Endothelial cell of umbilical vein (primary cell): ENCODE measurements at regions not wholly inside any gene's neighbourhood (a gene's known extent, or its start where the extent isn't known, plus 50 kb on each side); places are given as distances from the start of the nearest gene placed in this dataset.
"Not testable (repeated sequence)": the region's sequence is repeated elsewhere in the genome, so short reads cannot be mapped to it uniquely, and the experiment has no call there.

ENCODE experiments used
- BruUV-seq: library from RNA; stranded (reverse); fragments of 400-500 nt; replicated peaks from 2 replicates; lab custom pipeline; 2021; lab: Mats Ljungman, UMichigan
- CTCF ChIA-PET: fragments of 300-600, 350-600 bp; sonication (Branson Sonifier 250); formaldehyde crosslinking; loops from one replicate; lab custom pipeline; 2021; ENCODE audit warnings: antibody characterized with exemption, inconsistent platforms; lab: Charles Lee
- POLR2A ChIA-PET: fragments of 300-600, 350-600 bp; sonication (Branson Sonifier 250); formaldehyde crosslinking; loops from one replicate; lab custom pipeline; 2021; ENCODE audit warnings: antibody characterized with exemption, inconsistent platforms; lab: Charles Lee
- DNase-seq: peaks from one replicate; pipeline ENCODE4 v3.0.0-alpha.2; 2011; ENCODE audit warnings: low read depth, low spot score
- FAIRE-seq: peaks from 2 replicates; lab custom pipeline; 2011; peaks lifted over from hg19 to GRCh38; lab: Jason Lieb, UNC
- H2AFZ ChIP-seq: 2 replicates; pipeline ENCODE4 v1.6.0; 2012; ENCODE audit warnings: low read depth, low read length, control low read depth, inconsistent platforms
- H3K27ac ChIP-seq: 2 replicates; pipeline ENCODE4 v1.5.1; 2011; ENCODE audit warnings: low read depth, mild to moderate bottlenecking, control low read depth, low read length, moderate library complexity; ENCODE audit not compliant: insufficient read depth
- H3K27me3 ChIP-seq, 2 experiments: 2 replicates each; pipeline versions ENCODE4 v1.6.0 to v1.6.1; 2011; ENCODE audit warnings: low read length in 2 of 2, mixed read lengths in 1 of 2; ENCODE audit not compliant: control insufficient read depth in 2 of 2, insufficient read depth in 2 of 2
- H3K36me3 ChIP-seq, 2 experiments: 2 replicates in 1 of 2; 3 replicates in 1 of 2; pipeline ENCODE4 v1.5.1; 2011; ENCODE audit warnings: low read length in 2 of 2, mild to moderate bottlenecking in 1 of 2, moderate library complexity in 1 of 2; ENCODE audit not compliant: control insufficient read depth in 2 of 2, insufficient read depth in 2 of 2; ENCODE audit errors: extremely low read depth in 1 of 2
- H3K4me1 ChIP-seq: 3 replicates; pipeline ENCODE4 v1.5.1; 2011; ENCODE audit warnings: mild to moderate bottlenecking, low read length; ENCODE audit not compliant: control insufficient read depth, insufficient read depth; ENCODE audit errors: extremely low read depth
- H3K4me2 ChIP-seq: 2 replicates; pipeline ENCODE4 v1.6.1; 2011; ENCODE audit warnings: low read length, control low read depth, mixed read lengths; ENCODE audit not compliant: insufficient read depth
- H3K4me3 ChIP-seq, 3 experiments: fragments of 200-600 bp in 1 of 3; sonication (generic), shearing (Covaris generic) in 1 of 3; replicated peaks in 1 of 3; 2 replicates each; pipeline ENCODE4 v1.5.1; 2011 to 2016; ENCODE audit warnings: control low read depth in 3 of 3, low read length in 3 of 3, mild to moderate bottlenecking in 2 of 3, inconsistent platforms in 1 of 3, low read depth in 1 of 3, moderate library complexity in 1 of 3; ENCODE audit not compliant: insufficient read depth in 1 of 3
- H3K79me2 ChIP-seq: 2 replicates; pipeline ENCODE4 v1.6.0; 2012; ENCODE audit warnings: low read length, inconsistent platforms; ENCODE audit not compliant: control insufficient read depth, insufficient read depth
- H3K9ac ChIP-seq: replicated peaks from 2 replicates; pipeline ENCODE3; 2011; ENCODE audit warnings: low read length, control low read depth; ENCODE audit not compliant: insufficient read depth; ENCODE audit errors: extremely low read depth
- H3K9me1 ChIP-seq: replicated peaks from 3 replicates; pipeline ENCODE4 v1.6.0; 2011; ENCODE audit warnings: mild to moderate bottlenecking, low read length; ENCODE audit not compliant: control insufficient read depth, insufficient read depth; ENCODE audit errors: extremely low read depth
- H3K9me3 ChIP-seq: replicated peaks from 2 replicates; pipeline ENCODE4 v1.5.1; 2012; ENCODE audit warnings: low read length, inconsistent platforms; ENCODE audit not compliant: control insufficient read depth, insufficient read depth
- H4K20me1 ChIP-seq: replicated peaks from 2 replicates; pipeline ENCODE3; 2011; ENCODE audit warnings: mild to moderate bottlenecking, low read length; ENCODE audit not compliant: control insufficient read depth, insufficient read depth; ENCODE audit errors: extremely low read depth
- CTCF ChIP-seq, 2 donors: IDR thresholded peaks; 1 replicate in 1 of 2; 2 replicates in 1 of 2; pipeline ENCODE4 v1.5.1; 2011; ENCODE audit warnings: low read length in 2 of 2, mild to moderate bottlenecking in 2 of 2, moderate library complexity in 2 of 2, control low read depth in 1 of 2, inconsistent platforms in 1 of 2, low read depth in 1 of 2; ENCODE audit not compliant: insufficient read depth in 1 of 2; ENCODE audit errors: extremely low read depth in 1 of 2
- EZH2 ChIP-seq: IDR thresholded peaks from 2 replicates; pipeline ENCODE4 v1.6.1; 2012; ENCODE audit warnings: borderline replicate concordance, low read depth, mild to moderate bottlenecking, moderate library complexity, low read length, inconsistent platforms; ENCODE audit not compliant: severe bottlenecking
- FOS ChIP-seq: IDR thresholded peaks from 2 replicates; pipeline ENCODE4 v1.6.1; 2011; ENCODE audit warnings: mild to moderate bottlenecking, low read length, moderate library complexity, borderline replicate concordance; ENCODE audit not compliant: insufficient read depth
- GATA2 ChIP-seq: IDR thresholded peaks from 2 replicates; pipeline ENCODE4 v1.7.0; 2011; ENCODE audit warnings: low read depth, mild to moderate bottlenecking, moderate library complexity, mixed read lengths, low read length; ENCODE audit not compliant: insufficient read length, insufficient read depth
- JUN ChIP-seq: IDR thresholded peaks from 2 replicates; pipeline ENCODE4 v1.6.1; 2011; ENCODE audit warnings: borderline replicate concordance, low read depth; ENCODE audit not compliant: insufficient read length, insufficient read depth
- MAX ChIP-seq: IDR thresholded peaks from 2 replicates; pipeline ENCODE4 v1.6.1; 2011; ENCODE audit not compliant: insufficient read depth, insufficient read length
- MYC ChIP-seq: IDR thresholded peaks from one replicate; pipeline ENCODE4 v1.6.1; 2011; ENCODE audit warnings: mild to moderate bottlenecking, low read depth, low read length
- POLR2A ChIP-seq: IDR thresholded peaks from 2 replicates; pipeline ENCODE4 v1.6.1; 2012; ENCODE audit warnings: low read depth, mild to moderate bottlenecking, control low read depth, low read length
- POLR2AphosphoS5 ChIP-seq: IDR thresholded peaks from 2 replicates; pipeline ENCODE4 v1.6.1; 2012; ENCODE audit warnings: low read depth, mild to moderate bottlenecking, control low read depth, low read length, moderate library complexity; ENCODE audit not compliant: insufficient read depth
- dilution Hi-C: fragments of 300-500 bp; cut with MboI; formaldehyde crosslinking; loops from one replicate; pipeline ENCODE4 v1.15.0; 2019; ENCODE audit warnings: low sequenced_read_pairs; ENCODE audit not compliant: extremely low pct_ligation_motif_present
- intact Hi-C: fragments of 100-400 bp; cut with micrococcal nuclease; formaldehyde crosslinking; loops from one replicate; pipeline ENCODE4 v1.10.0; 2022

GRCh38 chr6:51214442-51214841 is 395.8 kb downstream of the TFAP2B start:
- Histone ChIP-seq H3K4me1 (no peaks in the 10 kb centered on the region), H2AFZ (no peak overlapping the region), H3K9me3 (no peaks in the 10 kb centered on the region), H3K36me3 (no peaks in the 10 kb centered on the region), H3K9ac (no peak overlapping the region), H3K4me2 (no peak overlapping the region), H3K9me1 (no peaks in the 10 kb centered on the region), H3K79me2 (no peaks in the 10 kb centered on the region), H3K27me3 (no peaks in the 10 kb centered on the region), H4K20me1 (no peaks in the 10 kb centered on the region), H3K27ac (no peak overlapping the region), H3K4me3 (no peak overlapping the region)
- ChIA-PET CTCF (no interaction called here), POLR2A (no interaction called here)
- no peak for TF ChIP-seq FOS
- TF ChIP-seq JUN: no peak
- dilution Hi-C loops: no loop called here
- DNase-seq (no peak), FAIRE-seq (no peak)
- BruUV-seq: no TSS peak
- intact Hi-C loops: no loop called here

GRCh38 chr6:51218181-51218580 is 399.5 kb downstream of the TFAP2B start:
- Histone ChIP-seq H3K27me3 (no peaks in the 10 kb centered on the region), H3K9ac (no peak overlapping the region), H3K79me2 (no peaks in the 10 kb centered on the region), H3K36me3 (no peaks in the 10 kb centered on the region), H3K9me1 (no peaks in the 10 kb centered on the region), H3K4me1 (no peaks in the 10 kb centered on the region), H3K4me2 (no peak overlapping the region), H3K4me3 (no peak overlapping the region), H3K9me3 (no peaks in the 10 kb centered on the region), H4K20me1 (no peaks in the 10 kb centered on the region), H2AFZ (no peak overlapping the region), H3K27ac (no peak overlapping the region)
- DNase-seq: no peak
- ChIA-PET POLR2A (no interaction called here), CTCF (no interaction called here)
- intact Hi-C loops (no loop called here), dilution Hi-C loops (no loop called here)
- no peak for FAIRE-seq
- TF ChIP-seq CTCF (IDR thresholded peaks at IDR 0.05; ENCODE audit: extremely low read depth in 1 of 2, insufficient read depth in 1 of 2, low read depth in 1 of 2, low read length in 2 of 2) (no peak), JUN (no peak), EZH2 (no peak), GATA2 (no peak), MAX (no peak), POLR2AphosphoS5 (no peak), MYC (no peak), FOS (no peak), POLR2A (no peak)
- BruUV-seq: no TSS peak

GRCh38 chr6:51224580-51225240 is 406.0 kb downstream of the TFAP2B start:
- H3K27ac ChIP-seq, DNase-seq, H2AFZ ChIP-seq, H3K36me3 ChIP-seq, H4K20me1 ChIP-seq, H3K79me2 ChIP-seq, intact Hi-C loops, H3K9me3 ChIP-seq, H3K4me3 ChIP-seq, dilution Hi-C loops, CTCF ChIA-PET, BruUV-seq, H3K9ac ChIP-seq, H3K9me1 ChIP-seq, H3K27me3 ChIP-seq, H3K4me1 ChIP-seq, POLR2A ChIA-PET, FAIRE-seq, H3K4me2 ChIP-seq: not testable (repeated sequence)
